KMS-11 (cell line): ENCODE measurements at regions not wholly inside any gene's neighbourhood (a gene's known extent, or its start where the extent isn't known, plus 50 kb on each side); places are given as distances from the start of the nearest gene placed in this dataset.

Source experiments
- H2AFZ ChIP-seq: fragments of 200-600 bp; sonication (generic); 2 replicates; pipeline ENCODE4 v1.6.1; 2016; ENCODE audit warnings: antibody characterized with exemption, mixed run types, low read depth
- H3K27ac ChIP-seq: fragments of 200-600 bp; sonication (generic); 2 replicates; pipeline ENCODE4 v1.6.1; 2016; ENCODE audit warnings: mild to moderate bottlenecking, mixed run types
- H3K27me3 ChIP-seq: fragments of 200-600 bp; sonication (generic); 2 replicates; pipeline ENCODE4 v1.6.1; 2017; ENCODE audit warnings: mild to moderate bottlenecking, low read depth, mixed run types, moderate library complexity; ENCODE audit not compliant: insufficient read depth
- H3K36me3 ChIP-seq: fragments of 200-600 bp; sonication (generic); 2 replicates; pipeline ENCODE4 v1.6.1; 2017; ENCODE audit warnings: mild to moderate bottlenecking, mixed run types; ENCODE audit not compliant: insufficient read depth
- H3K4me1 ChIP-seq: fragments of 200-600 bp; sonication (generic); 2 replicates; pipeline ENCODE4 v1.6.1; 2016; ENCODE audit warnings: mild to moderate bottlenecking, low read depth, mixed run types; ENCODE audit not compliant: poor library complexity, severe bottlenecking
- H3K4me2 ChIP-seq: fragments of 200-600 bp; sonication (generic); 2 replicates; pipeline ENCODE4 v1.7.0; 2016; ENCODE audit warnings: mild to moderate bottlenecking, mixed run types
- H3K4me3 ChIP-seq: fragments of 200-600 bp; sonication (generic); IDR thresholded peaks from 2 replicates; pipeline ENCODE4 v1.6.1; 2017; ENCODE audit warnings: low read depth, low read length, mixed read lengths; ENCODE audit not compliant: insufficient read depth
- H3K79me2 ChIP-seq: fragments of 200-600 bp; sonication (generic); 2 replicates; pipeline ENCODE4 v1.6.1; 2016; ENCODE audit warnings: low read depth, mixed run types; ENCODE audit not compliant: insufficient read depth
- H3K9ac ChIP-seq: fragments of 200-600 bp; sonication (generic); 2 replicates; pipeline ENCODE4 v1.6.1; 2016; ENCODE audit warnings: mild to moderate bottlenecking, mixed run types
- H4K20me1 ChIP-seq: fragments of 200-600 bp; sonication (generic); 2 replicates; pipeline ENCODE4 v1.6.1; 2016; ENCODE audit warnings: mild to moderate bottlenecking, mixed run types; ENCODE audit not compliant: insufficient read depth
- CTCF ChIP-seq: fragments of 200-600 bp; sonication (generic); conservative IDR thresholded peaks from 2 replicates; pipeline ENCODE4 v1.6.1; 2017; ENCODE audit warnings: low read depth, mild to moderate bottlenecking, antibody characterized with exemption, low read length, moderate library complexity, mixed read lengths

GRCh38 chr11:87465716-87466115 is 428.0 kb downstream of the TMEM135 start:
- H3K79me2 ChIP-seq = no peaks in the 10 kb centered on the region
- no peak overlapping the region for H3K27ac ChIP-seq
- H3K4me2 ChIP-seq = no peak overlapping the region
- TF ChIP-seq CTCF = no peak
- H3K27me3 ChIP-seq = no peaks in the 10 kb centered on the region
- no peak overlapping the region for H3K9ac ChIP-seq
- no peak overlapping the region for H3K4me3 ChIP-seq
- H4K20me1 ChIP-seq = no peaks in the 10 kb centered on the region
- H3K36me3 ChIP-seq = no peaks in the 10 kb centered on the region
- no peak overlapping the region for H2AFZ ChIP-seq
- H3K4me1 ChIP-seq = no peaks in the 10 kb centered on the region

GRCh38 chr11:87463486-87464102 is 425.9 kb downstream of the TMEM135 start:
- Histone ChIP-seq H4K20me1 (no peaks in the 10 kb centered on the region), H2AFZ (no peak overlapping the region), H3K4me3 (no peak overlapping the region), H3K27ac (no peak overlapping the region), H3K4me1 (no peaks in the 10 kb centered on the region), H3K36me3 (no peaks in the 10 kb centered on the region), H3K27me3 (no peaks in the 10 kb centered on the region), H3K4me2 (no peak overlapping the region), H3K79me2 (no peaks in the 10 kb centered on the region), H3K9ac (no peak overlapping the region)
- TF ChIP-seq CTCF = peak; percentile 32; the same call in 1 of the 2 replicates

- no peak for TF ChIP-seq CTCF
- no peak overlapping the region for H3K9ac ChIP-seq
- H3K4me1 ChIP-seq = no peaks in the 10 kb centered on the region
- H3K36me3 ChIP-seq = no peaks in the 10 kb centered on the region
- no peak overlapping the region for H3K27ac ChIP-seq
- H3K4me3 ChIP-seq = no peak overlapping the region
- H3K27me3 ChIP-seq = no peaks in the 10 kb centered on the region
- no peaks in the 10 kb centered on the region for H4K20me1 ChIP-seq
- no peaks in the 10 kb centered on the region for H3K79me2 ChIP-seq
- H2AFZ ChIP-seq = no peak overlapping the region
- no peak overlapping the region for H3K4me2 ChIP-seq
Observed at GRCh38 chr11:87462171-87462570, 424.4 kb downstream of the TMEM135 start.

- no peaks in the 10 kb centered on the region for H4K20me1 ChIP-seq
- H3K9ac ChIP-seq = no peak overlapping the region
- no peak overlapping the region for H3K27ac ChIP-seq
- no peaks in the 10 kb centered on the region for H3K27me3 ChIP-seq
- H3K4me1 ChIP-seq = no peaks in the 10 kb centered on the region
- H3K79me2 ChIP-seq = no peaks in the 10 kb centered on the region
- no peak overlapping the region for H3K4me3 ChIP-seq
- H3K36me3 ChIP-seq = no peaks in the 10 kb centered on the region
- no peak overlapping the region for H3K4me2 ChIP-seq
- no peak for TF ChIP-seq CTCF
- H2AFZ ChIP-seq = no peak overlapping the region
Observed at GRCh38 chr11:87460842-87461637, 423.3 kb downstream of the TMEM135 start.
